IPS-15b (cell line): ENCODE measurements at regions not wholly inside any gene's neighbourhood (a gene's known extent, or its start where the extent isn't known, plus 50 kb on each side); places are given as distances from the start of the nearest gene placed in this dataset.

ENCODE experiments used
- H3K27me3 ChIP-seq: one replicate; pipeline ENCODE4 v1.6.1; 2013; ENCODE audit warnings: low read length; ENCODE audit not compliant: control insufficient read depth, insufficient read depth
- H3K36me3 ChIP-seq: one replicate; pipeline ENCODE4 v1.6.1; 2013; ENCODE audit warnings: low read length; ENCODE audit not compliant: control insufficient read depth, insufficient read depth
- H3K4me1 ChIP-seq: one replicate; pipeline ENCODE4 v1.6.1; 2013; ENCODE audit warnings: mild to moderate bottlenecking, low read length; ENCODE audit not compliant: control insufficient read depth, insufficient read depth
- H3K4me3 ChIP-seq: one replicate; pipeline ENCODE4 v1.5.1; 2013; ENCODE audit warnings: low read depth, low read length
- H3K9ac ChIP-seq: one replicate; pipeline ENCODE4 v1.6.1; 2013; ENCODE audit warnings: low read depth, mild to moderate bottlenecking, low read length
- H3K9me3 ChIP-seq: one replicate; pipeline ENCODE4 v1.6.1; 2013; ENCODE audit warnings: mild to moderate bottlenecking, low read length; ENCODE audit not compliant: control insufficient read depth, insufficient read depth

DNA sequence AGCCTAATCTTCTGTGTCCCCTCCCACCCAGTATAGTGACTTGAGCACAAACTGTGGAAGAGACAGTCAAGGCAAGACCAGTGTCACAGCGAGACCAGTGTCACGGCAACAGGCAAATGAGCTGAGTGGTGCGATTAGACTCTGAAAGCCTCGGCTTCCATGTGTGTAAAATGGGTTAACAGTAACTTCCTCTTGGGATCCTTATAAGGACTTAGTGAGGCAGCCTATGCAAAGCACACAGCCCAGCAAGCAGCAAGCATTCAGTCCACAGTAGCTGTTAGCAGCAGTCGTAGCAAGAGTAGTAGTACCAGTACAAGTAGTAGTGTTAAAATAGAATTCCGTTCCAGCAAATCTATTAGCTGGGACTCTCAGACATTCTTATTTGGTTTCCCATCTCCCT, 334.1 kb downstream of the GABRB3 start:
- Histone ChIP-seq H3K9me3 (no peaks in the 10 kb centered on the region), H3K4me3 (no peak overlapping the region), H3K27me3 (no peaks in the 10 kb centered on the region), H3K9ac (no peak overlapping the region), H3K4me1 (no peaks in the 10 kb centered on the region), H3K36me3 (no peaks in the 10 kb centered on the region)

DNA sequence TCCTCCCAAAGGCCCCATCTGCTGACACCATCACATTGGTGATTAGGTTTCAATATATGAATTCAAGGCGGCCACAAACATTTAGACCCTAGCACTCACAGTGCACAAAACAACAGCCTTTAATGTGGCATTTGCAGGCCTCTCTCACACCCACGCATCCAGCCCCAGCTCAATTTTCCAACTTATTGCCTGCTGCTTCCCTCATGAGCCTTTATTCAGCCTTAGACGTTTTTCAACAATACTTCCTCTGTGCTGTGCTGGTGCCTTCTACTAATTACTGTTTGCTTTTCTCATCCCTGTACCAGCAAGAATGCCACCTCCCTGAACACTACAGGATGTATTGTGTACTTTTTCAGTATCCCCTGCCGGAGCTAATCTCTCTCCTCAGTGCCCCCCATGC, 334.6 kb downstream of the GABRB3 start:
- no peaks in the 10 kb centered on the region for H3K36me3 ChIP-seq
- no peaks in the 10 kb centered on the region for H3K4me1 ChIP-seq

DNA sequence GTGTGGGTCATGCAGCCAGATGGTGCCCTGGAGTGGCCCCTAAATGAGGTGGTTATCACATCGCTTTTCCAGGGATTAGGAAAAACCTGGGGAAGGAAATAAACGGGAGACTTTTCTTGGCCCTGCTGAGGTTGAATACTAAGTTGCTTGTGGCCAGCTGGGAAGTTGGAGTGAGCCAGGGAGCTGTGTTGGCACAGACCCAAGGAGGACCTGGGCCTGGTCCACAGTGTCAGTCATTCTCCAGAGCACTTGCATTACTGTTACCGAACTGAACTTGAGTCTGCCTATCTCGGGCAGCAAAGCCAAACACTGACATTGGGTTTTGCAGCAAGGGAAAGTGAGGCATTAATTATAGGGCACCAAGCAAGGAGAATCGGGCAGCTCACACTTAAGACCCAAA, 339.0 kb downstream of the GABRB3 start:
- Histone ChIP-seq H3K4me3 (no peak overlapping the region), H3K9me3 (no peaks in the 10 kb centered on the region), H3K27me3 (no peaks in the 10 kb centered on the region), H3K9ac (no peak overlapping the region), H3K4me1 (no peaks in the 10 kb centered on the region), H3K36me3 (no peaks in the 10 kb centered on the region)

More for the DNA sequence above, 334.6 kb downstream of the GABRB3 start:
- no peaks in the 10 kb centered on the region for H3K9me3 ChIP-seq
- no peak overlapping the region for H3K9ac ChIP-seq
- H3K27me3 ChIP-seq = no peaks in the 10 kb centered on the region
- no peak overlapping the region for H3K4me3 ChIP-seq

DNA sequence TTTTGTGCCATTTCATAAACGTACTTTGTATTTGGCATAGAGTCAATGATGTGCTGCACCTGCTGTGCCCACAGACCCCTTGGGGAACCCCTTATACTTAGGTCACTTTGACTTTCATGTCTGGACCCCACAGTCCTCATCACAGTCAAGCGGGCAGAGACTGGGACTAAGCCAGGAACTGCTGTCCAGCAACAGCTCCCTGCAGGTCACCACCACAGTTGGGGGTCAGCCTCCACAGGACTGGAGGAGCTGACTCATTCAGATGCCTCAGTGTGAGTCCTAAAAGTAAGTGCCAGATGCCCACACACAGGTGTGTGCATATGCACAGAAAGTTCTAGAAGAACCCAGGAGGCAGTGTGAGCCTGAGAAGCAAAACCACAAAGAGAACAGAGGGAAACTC, 339.8 kb downstream of the GABRB3 start:
- Histone ChIP-seq H3K27me3 (no peaks in the 10 kb centered on the region), H3K36me3 (no peaks in the 10 kb centered on the region)

DNA sequence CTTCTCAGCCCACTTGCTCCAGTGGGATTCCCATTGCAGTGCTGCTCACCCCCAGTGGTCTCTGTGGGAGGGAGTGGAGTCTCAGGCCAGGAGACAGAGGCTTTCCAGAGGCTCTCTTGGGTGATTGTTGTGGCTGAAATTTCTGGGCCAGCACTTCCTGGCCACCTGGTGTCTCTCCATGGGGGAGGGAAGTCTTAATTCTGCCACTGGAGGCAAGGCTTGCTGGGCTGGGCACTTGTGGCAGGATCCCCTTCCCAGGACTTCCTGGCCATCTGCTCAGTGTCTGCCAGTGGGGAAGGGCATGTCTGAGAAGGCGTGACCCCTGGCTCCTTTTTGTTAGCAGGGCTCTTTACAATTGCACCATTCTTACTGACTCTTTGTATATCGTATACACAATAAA, 351.8 kb downstream of the GABRB3 start:
- H3K9me3 ChIP-seq = no peaks in the 10 kb centered on the region
- no peak overlapping the region for H3K4me3 ChIP-seq
- H3K27me3 ChIP-seq = no peaks in the 10 kb centered on the region
- no peaks in the 10 kb centered on the region for H3K36me3 ChIP-seq
- no peaks in the 10 kb centered on the region for H3K4me1 ChIP-seq
- no peak overlapping the region for H3K9ac ChIP-seq

More for the DNA sequence above, 339.8 kb downstream of the GABRB3 start:
- no peak overlapping the region for H3K4me3 ChIP-seq
- H3K4me1 ChIP-seq = no peaks in the 10 kb centered on the region
- H3K9me3 ChIP-seq = no peaks in the 10 kb centered on the region
- no peak overlapping the region for H3K9ac ChIP-seq

DNA sequence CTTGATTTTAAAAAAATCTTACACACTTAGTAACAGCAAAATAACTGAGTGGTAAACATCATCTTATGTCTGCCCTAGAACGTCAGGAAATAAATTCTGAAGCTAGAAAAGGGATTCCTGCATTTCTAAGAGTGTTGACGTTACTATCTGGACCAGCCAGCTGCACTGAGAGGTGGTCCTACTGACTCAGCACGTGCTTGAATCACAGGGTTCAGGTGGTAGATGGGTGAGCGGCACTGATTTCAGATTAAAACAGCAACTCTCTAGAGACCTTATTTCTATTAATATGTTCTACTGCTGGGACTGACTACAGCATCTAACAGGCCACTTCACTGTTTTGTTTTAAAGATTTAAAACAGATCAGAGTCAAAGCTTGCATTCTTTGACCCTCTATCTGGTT, 377.2 kb downstream of the GABRB3 start:
- Histone ChIP-seq H3K9ac (no peak overlapping the region), H3K27me3 (no peaks in the 10 kb centered on the region)

DNA sequence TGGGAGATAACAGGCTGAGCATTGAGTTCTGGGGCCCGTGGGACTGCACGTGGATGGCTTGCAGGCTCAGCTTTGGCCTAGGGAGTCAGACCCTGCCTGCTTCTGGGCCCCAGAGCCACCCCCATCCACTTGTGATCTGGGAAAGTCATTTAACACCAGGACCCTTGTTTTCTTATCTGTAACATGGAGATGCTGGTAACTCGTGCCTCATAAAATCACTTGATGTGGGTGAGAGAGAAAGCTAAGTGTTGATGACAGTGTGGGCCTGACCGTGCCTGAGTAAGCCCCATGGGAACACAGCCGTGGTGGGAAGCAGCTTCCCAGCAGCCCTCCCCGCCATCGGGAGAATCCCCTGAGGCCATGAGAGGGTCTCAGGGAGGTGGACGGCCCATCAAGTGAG, 378.1 kb downstream of the GABRB3 start:
- Histone ChIP-seq H3K4me3 (no peak overlapping the region), H3K4me1 (no peaks in the 10 kb centered on the region), H3K9ac (no peak overlapping the region), H3K9me3 (no peaks in the 10 kb centered on the region), H3K36me3 (no peaks in the 10 kb centered on the region), H3K27me3 (no peaks in the 10 kb centered on the region)

More for the DNA sequence above, 377.2 kb downstream of the GABRB3 start:
- Histone ChIP-seq H3K4me1 (no peaks in the 10 kb centered on the region), H3K9me3 (no peaks in the 10 kb centered on the region), H3K36me3 (no peaks in the 10 kb centered on the region), H3K4me3 (no peak overlapping the region)

DNA sequence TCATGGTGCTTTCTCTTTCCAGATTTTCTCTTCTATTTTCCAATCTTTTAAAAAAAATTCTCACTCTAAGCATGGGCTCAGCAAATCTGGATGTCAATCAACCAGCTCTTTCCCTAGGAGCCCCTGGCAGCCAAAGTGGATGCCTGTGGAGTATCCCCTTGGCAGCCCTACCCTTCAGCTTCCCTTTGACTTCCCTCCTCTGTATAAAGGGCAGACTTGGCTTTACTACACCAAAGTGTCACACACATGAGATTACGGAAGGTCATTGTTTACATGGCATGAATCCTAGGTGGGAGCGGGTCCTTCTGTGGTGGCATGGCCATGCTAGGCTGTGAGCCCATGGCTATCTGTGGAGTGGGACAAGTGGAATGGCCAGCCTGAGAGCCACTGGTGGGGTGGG, 379.9 kb downstream of the GABRB3 start:
- Histone ChIP-seq H3K4me3 (no peak overlapping the region), H3K9ac (no peak overlapping the region), H3K4me1 (no peaks in the 10 kb centered on the region), H3K9me3 (no peaks in the 10 kb centered on the region), H3K36me3 (no peaks in the 10 kb centered on the region), H3K27me3 (no peaks in the 10 kb centered on the region)

DNA sequence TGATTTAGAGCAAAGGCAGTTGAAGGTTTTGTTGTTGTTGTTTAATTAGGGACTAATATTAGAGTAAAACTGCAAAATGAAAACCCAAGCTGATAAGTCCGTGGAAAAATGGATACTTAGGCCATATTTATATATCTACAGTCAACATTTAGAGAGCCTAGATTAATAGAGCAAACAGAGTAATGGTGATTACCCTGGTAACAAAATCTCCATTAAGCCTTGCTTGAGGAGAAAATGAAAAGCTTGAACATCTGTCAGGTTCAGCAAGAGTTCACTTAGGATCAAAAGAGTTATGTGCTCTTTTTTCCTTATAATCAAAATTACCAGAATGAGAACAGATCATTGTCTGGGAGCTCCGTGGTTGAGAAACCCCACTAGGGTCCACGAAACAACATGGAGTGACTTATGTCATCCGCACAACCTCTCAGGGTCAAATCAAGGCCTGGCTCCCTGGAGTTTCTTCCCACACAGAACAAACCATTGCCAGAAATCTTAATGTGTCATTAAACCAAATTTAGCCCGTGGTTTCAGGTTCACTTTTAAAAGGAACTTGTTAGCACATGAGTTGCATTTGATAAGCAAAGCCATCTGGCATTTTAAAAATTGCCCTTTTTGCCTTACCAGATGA, 381.2 kb downstream of the GABRB3 start:
- Histone ChIP-seq H3K27me3 (no peaks in the 10 kb centered on the region), H3K4me1 (no peaks in the 10 kb centered on the region), H3K9ac (no peak overlapping the region), H3K4me3 (no peak overlapping the region), H3K9me3 (no peaks in the 10 kb centered on the region), H3K36me3 (no peaks in the 10 kb centered on the region)

DNA sequence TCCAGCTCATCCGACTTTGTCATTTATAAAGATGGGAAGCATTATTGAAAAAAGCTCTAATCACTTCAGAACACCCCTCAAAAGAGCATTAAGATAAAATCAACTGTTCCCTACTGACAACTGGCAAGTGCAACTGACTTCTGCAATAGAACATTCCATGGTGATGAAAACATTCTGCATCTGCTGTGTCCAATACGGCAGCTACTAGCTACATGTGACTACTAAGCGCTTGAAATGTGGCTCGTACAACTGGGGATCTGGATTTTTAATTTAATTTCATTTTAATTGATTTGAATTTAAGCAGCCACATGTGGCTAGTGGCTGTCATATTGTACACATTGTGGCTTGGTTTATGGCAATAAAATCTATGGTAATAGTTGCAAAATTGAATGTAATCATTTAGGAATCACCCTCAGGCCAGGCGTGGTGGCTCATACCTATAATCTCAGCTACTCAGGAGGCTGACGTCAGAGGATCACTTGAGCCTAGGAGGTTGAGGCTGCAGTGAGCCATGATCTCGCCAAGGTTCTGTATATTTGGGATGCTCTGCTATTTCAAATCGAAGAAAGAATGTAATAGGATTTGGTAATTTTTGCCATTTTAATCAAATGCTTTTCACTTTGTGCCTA, 390.3 kb downstream of the GABRB3 start:
- Histone ChIP-seq H3K4me1 (no peaks in the 10 kb centered on the region), H3K4me3 (no peak overlapping the region), H3K36me3 (no peaks in the 10 kb centered on the region), H3K9ac (no peak overlapping the region), H3K27me3 (no peaks in the 10 kb centered on the region), H3K9me3 (no peaks in the 10 kb centered on the region)

DNA sequence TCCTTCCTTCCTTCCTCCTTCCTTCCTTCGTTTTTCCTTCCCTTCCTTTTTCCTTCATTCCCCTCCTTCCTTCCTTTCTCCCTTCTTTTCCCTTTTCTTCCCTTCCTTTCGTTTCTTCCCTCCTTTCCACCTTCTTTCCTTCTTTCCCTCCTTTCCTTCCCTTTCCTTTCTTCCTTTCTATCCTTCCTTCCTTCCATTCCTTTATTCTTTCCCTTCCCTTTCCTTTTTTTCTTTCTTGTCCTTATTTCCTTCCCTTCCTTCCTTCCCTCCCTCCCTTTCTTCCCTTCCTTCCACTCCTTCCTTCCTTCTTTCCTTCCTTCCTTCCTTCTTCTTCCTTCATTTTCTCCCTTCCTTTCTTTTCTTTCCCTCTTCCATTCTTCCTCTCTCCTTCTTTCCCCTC, 394.6 kb downstream of the GABRB3 start:
- no peak overlapping the region for H3K9ac ChIP-seq
- H3K4me1 ChIP-seq = no peaks in the 10 kb centered on the region

DNA sequence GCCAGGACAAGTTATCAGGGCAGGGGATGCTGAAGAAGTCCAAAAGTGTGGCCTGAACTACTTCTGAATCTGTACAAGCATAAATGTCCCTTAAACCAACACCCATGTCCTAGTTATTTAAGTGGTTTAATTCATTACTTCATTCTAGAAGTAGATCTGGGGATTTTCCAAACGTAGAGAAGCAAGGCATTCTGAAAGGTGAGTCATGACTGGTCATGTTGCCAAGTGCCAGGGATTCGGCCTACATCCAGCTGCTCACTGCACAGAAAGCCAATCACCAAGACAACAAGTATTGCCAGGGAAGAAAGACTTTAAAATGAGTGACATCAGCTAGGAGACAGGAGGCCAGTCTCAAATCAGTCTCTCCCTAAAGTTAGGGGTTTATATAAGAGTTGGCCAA, 396.6 kb downstream of the GABRB3 start:
- Histone ChIP-seq H3K9ac (no peak overlapping the region), H3K36me3 (no peaks in the 10 kb centered on the region), H3K4me1 (no peaks in the 10 kb centered on the region), H3K4me3 (no peak overlapping the region), H3K27me3 (no peaks in the 10 kb centered on the region), H3K9me3 (no peaks in the 10 kb centered on the region)

More for the DNA sequence above, 394.6 kb downstream of the GABRB3 start:
- no peaks in the 10 kb centered on the region for H3K36me3 ChIP-seq
- no peak overlapping the region for H3K4me3 ChIP-seq
- no peaks in the 10 kb centered on the region for H3K9me3 ChIP-seq
- H3K27me3 ChIP-seq = no peaks in the 10 kb centered on the region
